ENCODE measurements at regions not wholly inside any gene's neighbourhood (a gene's known extent, or its start where the extent isn't known, plus 50 kb on each side); places are given as distances from the start of the nearest gene placed in this dataset.

GRCh38 chr10:27433976-27434375, 70.1 kb upstream of the RAB18 start:
- no peak for TF ChIP-seq FOXP2 (optimal IDR thresholded peaks at IDR 0.05; ENCODE audit: borderline replicate concordance, extremely low read depth, extremely low read length, insufficient read depth)
- TF ChIP-seq POLR2AphosphoS5 (IDR thresholded peaks at IDR 0.05; ENCODE audit: low read depth, low read length): no peak
- no peak for TF ChIP-seq REST (IDR thresholded peaks at IDR 0.05; ENCODE audit: insufficient read depth in 1 of 2, low read depth in 2 of 2, low read length in 2 of 2)
- TF ChIP-seq TAF1 (IDR thresholded peaks at IDR 0.05; ENCODE audit: borderline replicate concordance, insufficient read depth, low read length): no peak
- TF ChIP-seq SIN3A (IDR thresholded peaks at IDR 0.05; ENCODE audit: borderline replicate concordance, insufficient read depth, low read length): no peak
